ENCODE measurements at regions not wholly inside any gene's neighbourhood (a gene's known extent, or its start where the extent isn't known, plus 50 kb on each side); places are given as distances from the start of the nearest gene placed in this dataset.
"Not testable (repeated sequence)": the region's sequence is repeated elsewhere in the genome, so short reads cannot be mapped to it uniquely, and the experiment has no call there.

GRCh38 chr6:160883560-160883959 lies 108.0 kb upstream of the MAP3K4 start:
- POLR2A ChIA-PET (ENCODE audit: unreplicated experiment), result no interaction called here
- CTCF ChIA-PET, result no interaction called here
- TF ChIP-seq, protein P1, sequence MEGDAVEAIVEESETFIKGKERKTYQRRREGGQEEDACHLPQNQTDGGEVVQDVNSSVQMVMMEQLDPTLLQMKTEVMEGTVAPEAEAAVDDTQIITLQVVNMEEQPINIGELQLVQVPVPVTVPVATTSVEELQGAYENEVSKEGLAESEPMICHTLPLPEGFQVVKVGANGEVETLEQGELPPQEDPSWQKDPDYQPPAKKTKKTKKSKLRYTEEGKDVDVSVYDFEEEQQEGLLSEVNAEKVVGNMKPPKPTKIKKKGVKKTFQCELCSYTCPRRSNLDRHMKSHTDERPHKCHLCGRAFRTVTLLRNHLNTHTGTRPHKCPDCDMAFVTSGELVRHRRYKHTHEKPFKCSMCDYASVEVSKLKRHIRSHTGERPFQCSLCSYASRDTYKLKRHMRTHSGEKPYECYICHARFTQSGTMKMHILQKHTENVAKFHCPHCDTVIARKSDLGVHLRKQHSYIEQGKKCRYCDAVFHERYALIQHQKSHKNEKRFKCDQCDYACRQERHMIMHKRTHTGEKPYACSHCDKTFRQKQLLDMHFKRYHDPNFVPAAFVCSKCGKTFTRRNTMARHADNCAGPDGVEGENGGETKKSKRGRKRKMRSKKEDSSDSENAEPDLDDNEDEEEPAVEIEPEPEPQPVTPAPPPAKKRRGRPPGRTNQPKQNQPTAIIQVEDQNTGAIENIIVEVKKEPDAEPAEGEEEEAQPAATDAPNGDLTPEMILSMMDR (conservative IDR thresholded peaks at IDR 0.05), result no peak
- TF ChIP-seq EZH2 (IDR thresholded peaks at IDR 0.05; ENCODE audit: low read depth), result no peak

DNA sequence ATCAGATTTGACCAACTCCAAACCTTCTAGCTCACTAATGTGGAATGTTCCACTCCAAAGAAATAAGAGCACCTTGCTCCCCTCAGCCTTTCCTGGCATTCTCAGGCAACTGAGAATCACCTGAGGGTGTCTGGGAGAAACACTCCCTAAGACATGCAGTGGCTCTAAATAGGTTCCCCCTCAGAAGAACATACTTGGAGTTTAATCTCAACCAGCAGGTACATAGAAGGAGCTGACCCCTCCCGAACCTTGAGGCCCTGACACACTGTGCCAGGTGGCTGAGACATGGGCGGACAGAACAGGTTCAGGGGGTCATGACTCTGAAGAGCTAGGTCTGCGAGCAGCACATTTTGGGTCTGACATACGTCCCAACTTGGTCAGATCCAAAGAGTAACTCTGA lies 107.6 kb upstream of the MAP3K4 start:
- no peaks in the 10 kb centered on the region for H3K9me2 ChIP-seq (ENCODE audit: insufficient read depth)
- no peak overlapping the region for H2AFZ ChIP-seq
- intact Hi-C loops (cut with micrococcal nuclease; ENCODE audit: unreplicated experiment), result no loop called here
- ChIA-PET POLR2A (ENCODE audit: unreplicated experiment) (no interaction called here), CTCF (no interaction called here)
- no peak overlapping the region for H3K4me2 ChIP-seq
- no peaks in the 10 kb centered on the region for H3K79me2 ChIP-seq (ENCODE audit: low read depth)
- no peaks in the 10 kb centered on the region for H4K20me1 ChIP-seq (ENCODE audit: insufficient read depth)
- no peaks in the 10 kb centered on the region for H3K36me3 ChIP-seq (ENCODE audit: low read depth)
- H3F3A ChIP-seq (ENCODE audit: insufficient read depth, low read depth), result no peaks in the 10 kb centered on the region
- H3K4me3 ChIP-seq, result no peak overlapping the region
- no peaks in the 10 kb centered on the region for H3K9me3 ChIP-seq (ENCODE audit: insufficient read depth, low read depth)
- TF ChIP-seq, protein P1 (conservative IDR thresholded peaks at IDR 0.05), result no peak
- no peak for TF ChIP-seq EZH2 (IDR thresholded peaks at IDR 0.05; ENCODE audit: low read depth)
- no peak overlapping the region for H3K27ac ChIP-seq
- no peak for DNase-seq
- no peaks in the 10 kb centered on the region for H3K27me3 ChIP-seq (ENCODE audit: insufficient read depth, low read depth)
- no TSS peak for BruUV-seq (replicated peaks)
- H3K4me1 ChIP-seq (replicated peaks; ENCODE audit: insufficient read depth), result no peaks in the 10 kb centered on the region

More at GRCh38 chr6:160883560-160883959, 108.0 kb upstream of the MAP3K4 start:
- no peak for DNase-seq
- H3K27ac ChIP-seq, result no peak overlapping the region
- H4K20me1 ChIP-seq (ENCODE audit: insufficient read depth), result no peaks in the 10 kb centered on the region
- H3K36me3 ChIP-seq (ENCODE audit: low read depth), result no peaks in the 10 kb centered on the region
- no peaks in the 10 kb centered on the region for H3K4me1 ChIP-seq (replicated peaks; ENCODE audit: insufficient read depth)
- BruUV-seq (replicated peaks), result no TSS peak
- no peaks in the 10 kb centered on the region for H3F3A ChIP-seq (ENCODE audit: insufficient read depth, low read depth)
- H3K79me2 ChIP-seq (ENCODE audit: low read depth), result no peaks in the 10 kb centered on the region
- intact Hi-C loops (cut with micrococcal nuclease; ENCODE audit: unreplicated experiment), result no loop called here
- H3K9me3 ChIP-seq (ENCODE audit: insufficient read depth, low read depth), result no peaks in the 10 kb centered on the region
- H3K4me2 ChIP-seq, result no peak overlapping the region
- H3K9me2 ChIP-seq (ENCODE audit: insufficient read depth), result no peaks in the 10 kb centered on the region
- H2AFZ ChIP-seq, result no peak overlapping the region
- no peaks in the 10 kb centered on the region for H3K27me3 ChIP-seq (ENCODE audit: insufficient read depth, low read depth)
- no peak overlapping the region for H3K4me3 ChIP-seq

GRCh38 chr6:160889148-160889547 lies 102.4 kb upstream of the MAP3K4 start:
- H3F3A ChIP-seq (ENCODE audit: insufficient read depth, low read depth); H3K4me2 ChIP-seq; H2AFZ ChIP-seq; BruUV-seq (replicated peaks); H3K79me2 ChIP-seq (ENCODE audit: low read depth); DNase-seq; H3K4me1 ChIP-seq (replicated peaks; ENCODE audit: insufficient read depth); H3K36me3 ChIP-seq (ENCODE audit: low read depth); H3K9me3 ChIP-seq (ENCODE audit: insufficient read depth, low read depth); CTCF ChIA-PET; intact Hi-C loops (cut with micrococcal nuclease; ENCODE audit: unreplicated experiment); H3K27ac ChIP-seq; H3K4me3 ChIP-seq; H4K20me1 ChIP-seq (ENCODE audit: insufficient read depth); POLR2A ChIA-PET (ENCODE audit: unreplicated experiment); H3K27me3 ChIP-seq (ENCODE audit: insufficient read depth, low read depth); H3K9me2 ChIP-seq (ENCODE audit: insufficient read depth): not testable (repeated sequence)

DNA sequence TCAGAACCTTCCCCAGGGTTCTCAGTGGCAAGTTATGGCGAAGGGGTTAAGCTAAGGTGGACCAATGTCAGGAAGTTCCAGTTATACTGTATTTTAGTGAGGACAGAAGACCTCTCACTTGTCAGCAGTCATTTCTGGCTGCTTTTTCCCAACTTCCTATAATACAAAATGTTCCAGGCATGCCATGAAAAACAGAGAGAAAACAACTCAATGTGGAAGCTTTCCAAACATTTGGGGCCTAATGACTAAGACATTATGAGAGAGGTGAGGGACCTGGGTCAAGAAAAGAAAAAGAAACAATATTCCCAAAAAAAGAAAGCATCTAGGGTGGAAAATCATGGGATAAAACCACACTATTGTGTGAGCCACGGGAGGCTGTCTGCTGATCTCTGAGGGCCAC lies 99.9 kb upstream of the MAP3K4 start:
- BruUV-seq (replicated peaks), result no TSS peak
- CTCF ChIA-PET, result no interaction called here
- no peak overlapping the region for H3K27ac ChIP-seq
- H3K4me2 ChIP-seq, result no peak overlapping the region
- H3K36me3 ChIP-seq (ENCODE audit: low read depth), result no peaks in the 10 kb centered on the region
- no peak overlapping the region for H3K4me3 ChIP-seq
- no peaks in the 10 kb centered on the region for H3K79me2 ChIP-seq (ENCODE audit: low read depth)
- H3K27me3 ChIP-seq (ENCODE audit: insufficient read depth, low read depth), result peaks cover 9% of the 10 kb centered on the region
- H3K9me2 ChIP-seq (ENCODE audit: insufficient read depth), result no peaks in the 10 kb centered on the region
- H3K4me1 ChIP-seq (replicated peaks; ENCODE audit: insufficient read depth), result no peaks in the 10 kb centered on the region
- DNase-seq, result no peak
- H3F3A ChIP-seq (ENCODE audit: insufficient read depth, low read depth), result no peaks in the 10 kb centered on the region
- POLR2A ChIA-PET (ENCODE audit: unreplicated experiment), result no interaction called here
- no peaks in the 10 kb centered on the region for H4K20me1 ChIP-seq (ENCODE audit: insufficient read depth)
- no peak for TF ChIP-seq EZH2 (IDR thresholded peaks at IDR 0.05; ENCODE audit: low read depth)
- TF ChIP-seq, protein P1 (conservative IDR thresholded peaks at IDR 0.05), result no peak
- H2AFZ ChIP-seq, result no peak overlapping the region
- no peaks in the 10 kb centered on the region for H3K9me3 ChIP-seq (ENCODE audit: insufficient read depth, low read depth)
- intact Hi-C loops (cut with micrococcal nuclease; ENCODE audit: unreplicated experiment), result no loop called here

All from PC-9 (cell line).